ENCODE measurements at regions not wholly inside any gene's neighbourhood (a gene's known extent, or its start where the extent isn't known, plus 50 kb on each side); places are given as distances from the start of the nearest gene placed in this dataset.

- TF ChIP-seq CTCF (IDR thresholded peaks at IDR 0.05; ENCODE audit: low read length) (no peak), EZH2 (optimal IDR thresholded peaks at IDR 0.05; ENCODE audit: low read depth, low read length) (no peak), EZH2phosphoT487 (IDR thresholded peaks at IDR 0.05; ENCODE audit: low read length) (no peak)
These were observed 332.8 kb downstream of the TXNL1 start for GRCh38 chr18:56305583-56305982.

Data from MM.1S (cell line).